Esophagus muscularis mucosa (tissue), 4 donors: ENCODE measurements at regions not wholly inside any gene's neighbourhood (a gene's known extent, or its start where the extent isn't known, plus 50 kb on each side); places are given as distances from the start of the nearest gene placed in this dataset.

Experiments
- DNase-seq: peaks from one replicate; pipeline ENCODE4 v3.0.0-alpha.2; 2017; ENCODE audit errors: extremely low spot score
- H3K27ac ChIP-seq, 4 donors: fragments of 200-600 bp; sonication (generic); replicated peaks in 1 of 4; 1 replicate in 3 of 4; 2 replicates in 1 of 4; pipeline ENCODE4 v1.5.1; 2016 to 2019; ENCODE audit warnings: mild to moderate bottlenecking in 1 of 4
- H3K27me3 ChIP-seq, 4 donors: fragments of 200-600 bp; sonication (generic); one replicate each; pipeline versions ENCODE4 v1.5.1 to v1.6.0; 2016 to 2019
- H3K36me3 ChIP-seq, 4 donors: fragments of 200-600 bp; sonication (generic); one replicate each; pipeline ENCODE4 v1.5.1; 2016 to 2019
- H3K4me1 ChIP-seq, 4 donors: fragments of 200-600 bp; sonication (generic); one replicate each; pipeline ENCODE4 v1.5.1; 2016 to 2019
- H3K4me3 ChIP-seq, 4 donors: fragments of 200-600 bp; sonication (generic); 1 replicate in 2 of 4; 2 replicates in 2 of 4; pipeline ENCODE4 v1.5.1; 2016 to 2019; ENCODE audit warnings: mild to moderate bottlenecking in 4 of 4, moderate library complexity in 1 of 4
- H3K9me3 ChIP-seq, 4 donors: fragments of 200-600 bp; sonication (generic); 1 replicate in 3 of 4; 2 replicates in 1 of 4; pipeline ENCODE4 v1.5.1; 2016 to 2019
- EP300 ChIP-seq: sonication (generic); formaldehyde crosslinking; IDR thresholded peaks from one replicate; pipeline ENCODE4 v1.6.1; 2017; ENCODE audit warnings: antibody characterized with exemption
- POLR2A ChIP-seq: fragments of 450-650 bp; IDR thresholded peaks from one replicate; pipeline ENCODE4 v1.6.1; 2017; ENCODE audit warnings: antibody characterized with exemption, moderate library complexity, mild to moderate bottlenecking, low read depth
- POLR2AphosphoS5 ChIP-seq, 2 donors: sonication (generic); formaldehyde crosslinking; IDR thresholded peaks; one replicate each; pipeline ENCODE4 v1.6.1; 2017; ENCODE audit warnings: antibody characterized with exemption in 2 of 2
- WGBS: methylation state at CpG from one replicate; pipeline ENCODE4 v1.1.5; 2018; 5-methylcytosine and 5-hydroxymethylcytosine counted together
- intact Hi-C: fragments of 100-400 bp; cut with DNase I; formaldehyde crosslinking; loops from one replicate; pipeline ENCODE4 v1.15.1; 2023
- TF ChIP-seq, protein P1 (sequence below), 3 experiments: fragments of 200-600 bp in 2 of 3; fragments of 450-650 bp in 1 of 3; sonication (generic) in 2 of 3; IDR thresholded peaks; one replicate each; pipeline ENCODE4 v1.5.1; 2017 to 2019; ENCODE audit warnings: antibody characterized with exemption in 3 of 3, mild to moderate bottlenecking in 2 of 3, moderate library complexity in 1 of 3

DNA sequence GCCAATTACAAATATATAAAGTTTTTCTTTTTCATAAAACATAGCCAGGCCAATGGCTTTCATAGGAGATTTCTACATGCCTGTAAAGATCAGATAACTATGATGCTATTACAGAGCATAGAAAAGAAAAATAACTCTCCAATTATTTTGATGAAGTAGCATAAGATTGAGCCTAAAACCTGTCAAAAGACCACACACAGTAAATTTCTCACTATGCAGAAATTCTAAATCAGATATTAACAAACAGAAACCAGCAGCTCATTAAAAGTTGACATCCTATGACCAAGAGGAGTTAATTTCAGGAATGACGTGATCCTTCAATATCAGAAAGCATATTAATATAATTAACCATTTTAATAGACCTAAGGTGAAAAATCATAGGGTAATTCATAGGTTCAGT is 139.0 kb upstream of the PIEZO2 start:
- DNase-seq, result no peak
- TF ChIP-seq EP300, result no peak
- intact Hi-C loops, result no loop called here

GRCh38 chr18:11286431-11286830 is 137.1 kb upstream of the PIEZO2 start:
- TF ChIP-seq POLR2AphosphoS5 (IDR thresholded peaks at IDR 0.05) (no peak), EP300 (no peak), POLR2A (no peak)
- TF ChIP-seq, protein P1, sequence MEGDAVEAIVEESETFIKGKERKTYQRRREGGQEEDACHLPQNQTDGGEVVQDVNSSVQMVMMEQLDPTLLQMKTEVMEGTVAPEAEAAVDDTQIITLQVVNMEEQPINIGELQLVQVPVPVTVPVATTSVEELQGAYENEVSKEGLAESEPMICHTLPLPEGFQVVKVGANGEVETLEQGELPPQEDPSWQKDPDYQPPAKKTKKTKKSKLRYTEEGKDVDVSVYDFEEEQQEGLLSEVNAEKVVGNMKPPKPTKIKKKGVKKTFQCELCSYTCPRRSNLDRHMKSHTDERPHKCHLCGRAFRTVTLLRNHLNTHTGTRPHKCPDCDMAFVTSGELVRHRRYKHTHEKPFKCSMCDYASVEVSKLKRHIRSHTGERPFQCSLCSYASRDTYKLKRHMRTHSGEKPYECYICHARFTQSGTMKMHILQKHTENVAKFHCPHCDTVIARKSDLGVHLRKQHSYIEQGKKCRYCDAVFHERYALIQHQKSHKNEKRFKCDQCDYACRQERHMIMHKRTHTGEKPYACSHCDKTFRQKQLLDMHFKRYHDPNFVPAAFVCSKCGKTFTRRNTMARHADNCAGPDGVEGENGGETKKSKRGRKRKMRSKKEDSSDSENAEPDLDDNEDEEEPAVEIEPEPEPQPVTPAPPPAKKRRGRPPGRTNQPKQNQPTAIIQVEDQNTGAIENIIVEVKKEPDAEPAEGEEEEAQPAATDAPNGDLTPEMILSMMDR (IDR thresholded peaks at IDR 0.05), result no peak
- Histone ChIP-seq H3K4me3 (no peak overlapping the region), H3K9me3 (no peaks in the 10 kb centered on the region)

More for the DNA sequence above, 139.0 kb upstream of the PIEZO2 start:
- WGBS, result 93% methylated on average over 1 of the region's 1 CpG
- Histone ChIP-seq H3K4me1 (peaks cover 0 to 6% (median 0%) of the 10 kb centered on the region in 4 donors), H3K27ac (no peak overlapping the region), H3K36me3 (no peaks in the 10 kb centered on the region), H3K9me3 (no peaks in the 10 kb centered on the region), H3K4me3 (no peak overlapping the region), H3K27me3 (no peaks in the 10 kb centered on the region)

GRCh38 chr18:11284811-11285210 is 135.4 kb upstream of the PIEZO2 start:
- peaks cover 0 to 7% (median 0%) of the 10 kb centered on the region in 4 donors for H3K4me1 ChIP-seq
- WGBS, result 72% methylated on average over 4 of the region's 4 CpGs
- no peaks in the 10 kb centered on the region for H3K27me3 ChIP-seq
- intact Hi-C loops, result no loop called here
- no peak overlapping the region for H3K4me3 ChIP-seq
- H3K27ac ChIP-seq, result no peak overlapping the region
- H3K9me3 ChIP-seq, result no peaks in the 10 kb centered on the region
- TF ChIP-seq EP300 (no peak), POLR2A (no peak), POLR2AphosphoS5 (IDR thresholded peaks at IDR 0.05) (no peak)
- TF ChIP-seq, protein P1 (IDR thresholded peaks at IDR 0.05), result no peak
- H3K36me3 ChIP-seq, result no peaks in the 10 kb centered on the region
- DNase-seq, result no peak

More at GRCh38 chr18:11286431-11286830, 137.1 kb upstream of the PIEZO2 start:
- H3K27me3 ChIP-seq, result no peaks in the 10 kb centered on the region
- DNase-seq, result no peak
- 97% methylated on average over 3 of the region's 3 CpGs for WGBS
- intact Hi-C loops, result no loop called here
- no peak overlapping the region for H3K27ac ChIP-seq
- H3K36me3 ChIP-seq, result no peaks in the 10 kb centered on the region
- peaks cover 0 to 7% (median 0%) of the 10 kb centered on the region in 4 donors for H3K4me1 ChIP-seq

DNA sequence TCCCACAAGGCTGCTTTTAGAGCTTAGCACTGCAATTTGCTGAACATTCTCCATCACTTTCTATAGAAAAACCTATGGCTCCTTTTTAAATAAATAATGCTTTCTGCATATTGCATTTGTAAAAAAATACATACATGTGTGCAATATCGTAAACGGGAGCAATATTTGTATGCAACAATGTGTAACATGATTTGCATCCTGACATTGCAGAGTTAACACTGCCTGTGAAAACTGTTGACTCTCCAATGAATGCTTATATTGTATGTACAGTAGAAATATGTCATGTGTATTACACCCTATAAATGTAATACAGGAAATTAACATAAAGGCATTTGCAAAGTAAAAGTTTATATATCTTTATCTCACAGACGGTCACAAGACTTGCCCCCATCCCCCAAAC is 135.0 kb upstream of the PIEZO2 start:
- no peaks in the 10 kb centered on the region for H3K36me3 ChIP-seq
- peaks cover 0 to 7% (median 0%) of the 10 kb centered on the region in 4 donors for H3K4me1 ChIP-seq
- WGBS, result 85% methylated on average over 3 of the region's 3 CpGs
- TF ChIP-seq EP300 (no peak), POLR2A (no peak), POLR2AphosphoS5 (IDR thresholded peaks at IDR 0.05) (no peak)
- TF ChIP-seq, protein P1 (IDR thresholded peaks at IDR 0.05), result no peak
- DNase-seq, result no peak
- no peaks in the 10 kb centered on the region for H3K27me3 ChIP-seq
- H3K27ac ChIP-seq, result no peak overlapping the region
- H3K9me3 ChIP-seq, result no peaks in the 10 kb centered on the region
- no peak overlapping the region for H3K4me3 ChIP-seq
- intact Hi-C loops, result no loop called here

DNA sequence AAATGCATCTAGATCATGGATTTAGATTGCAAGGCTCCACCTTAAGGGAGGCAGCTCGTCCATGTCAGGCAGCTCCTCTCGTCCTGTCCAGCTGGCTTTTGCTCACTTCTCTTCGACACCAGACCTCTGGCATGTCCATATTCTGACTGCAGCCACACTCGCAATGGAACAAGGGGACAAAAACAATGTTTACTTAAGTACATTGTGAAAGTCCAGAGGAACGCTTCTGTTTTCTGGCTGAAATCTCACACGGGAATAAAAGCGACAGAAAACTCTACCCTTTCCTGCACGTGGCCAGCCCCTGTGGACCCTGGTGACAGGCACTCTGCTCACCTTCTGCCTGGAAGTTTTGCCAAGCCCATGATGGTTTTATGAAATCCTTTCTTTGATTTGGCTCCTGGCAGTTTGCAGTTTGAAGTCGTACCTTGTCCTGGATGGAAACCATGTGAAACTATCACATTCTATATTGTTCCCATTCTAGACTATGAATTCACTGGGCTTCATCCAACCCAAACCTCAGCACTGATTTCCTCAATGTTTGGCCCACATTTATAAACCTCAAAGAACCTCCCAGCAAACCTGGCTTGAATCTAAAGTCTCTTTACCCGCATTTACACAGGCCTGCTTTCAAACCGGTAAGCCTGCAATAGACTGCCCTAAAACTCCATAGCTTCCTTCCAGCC is 134.3 kb upstream of the PIEZO2 start:
- Histone ChIP-seq H3K36me3 (no peaks in the 10 kb centered on the region), H3K4me1 (peaks cover 0 to 7% (median 0%) of the 10 kb centered on the region in 4 donors), H3K27me3 (no peaks in the 10 kb centered on the region), H3K4me3 (no peak overlapping the region), H3K27ac (no peak overlapping the region), H3K9me3 (no peaks in the 10 kb centered on the region)
- no peak for DNase-seq
- intact Hi-C loops, result no loop called here
- no peak for TF ChIP-seq EP300
- TF ChIP-seq POLR2AphosphoS5 (IDR thresholded peaks at IDR 0.05), result no peak
- TF ChIP-seq POLR2A, result no peak
- TF ChIP-seq, protein P1 (IDR thresholded peaks at IDR 0.05), result no peak
- 59% methylated on average over 11 of the region's 11 CpGs for WGBS
